Breast epithelium (tissue), 4 donors: ENCODE measurements at regions not wholly inside any gene's neighbourhood (a gene's known extent, or its start where the extent isn't known, plus 50 kb on each side); places are given as distances from the start of the nearest gene placed in this dataset.

Source experiments
- DNase-seq, 2 donors: peaks; one replicate each; pipeline ENCODE4 v3.0.0-alpha.2; 2019; ENCODE audit warnings: low spot score in 2 of 2
- H3K27ac ChIP-seq, 2 donors: fragments of 200-600 bp; sonication (generic) in 1 of 2; one replicate each; pipeline ENCODE4 v1.5.1; 2016 to 2019; ENCODE audit warnings: mild to moderate bottlenecking in 1 of 2
- H3K27me3 ChIP-seq, 2 donors: fragments of 200-600 bp; sonication (generic) in 1 of 2; one replicate each; pipeline versions ENCODE4 v1.5.1 to v1.6.0; 2017 to 2019; ENCODE audit warnings: control low read depth in 1 of 2, mild to moderate bottlenecking in 1 of 2
- H3K36me3 ChIP-seq: fragments of 200-600 bp; one replicate; pipeline ENCODE4 v1.5.1; 2019
- H3K4me1 ChIP-seq, 2 donors: fragments of 200-600 bp; sonication (generic); one replicate each; pipeline ENCODE4 v1.5.1; 2016 to 2019; ENCODE audit warnings: control low read depth in 1 of 2
- H3K4me3 ChIP-seq, 3 donors: fragments of 200-600 bp; sonication (generic); 1 replicate in 2 of 3; 2 replicates in 1 of 3; pipeline ENCODE4 v1.5.1; 2016 to 2019; ENCODE audit warnings: mild to moderate bottlenecking in 3 of 3, moderate library complexity in 2 of 3
- H3K9me3 ChIP-seq, 2 donors: fragments of 200-600 bp; sonication (generic) in 1 of 2; one replicate each; pipeline ENCODE4 v1.5.1; 2016 to 2019; ENCODE audit warnings: control low read depth in 1 of 2
- POLR2A ChIP-seq: fragments of 450-650 bp; IDR thresholded peaks from one replicate; pipeline ENCODE4 v1.6.1; 2016; ENCODE audit warnings: antibody characterized with exemption, mild to moderate bottlenecking, moderate library complexity
- POLR2AphosphoS5 ChIP-seq, 3 donors: sonication (generic); formaldehyde crosslinking; IDR thresholded peaks; one replicate each; pipeline ENCODE4 v1.6.1; 2017; ENCODE audit warnings: antibody characterized with exemption in 3 of 3
- intact Hi-C: fragments of 100-400 bp; cut with DNase I; formaldehyde crosslinking; loops from one replicate; pipeline ENCODE4 v1.15.1; 2023; ENCODE audit warnings: low total_unique reads
- TF ChIP-seq, protein P1 (sequence below), 3 donors: fragments of 450-650 bp; IDR thresholded peaks; one replicate each; pipeline ENCODE4 v1.5.1; 2016 to 2017; ENCODE audit warnings: antibody characterized with exemption in 3 of 3, mild to moderate bottlenecking in 3 of 3, moderate library complexity in 3 of 3

- Histone ChIP-seq H3K27ac (no peak overlapping the region), H3K9me3 (no peaks in the 10 kb centered on the region), H3K4me1 (no peaks in the 10 kb centered on the region), H3K36me3 (no peaks in the 10 kb centered on the region), H3K4me3 (no peak overlapping the region), H3K27me3 (no peaks in the 10 kb centered on the region)
- DNase-seq = no peak
- intact Hi-C loops = loop anchor here (5.0 kb wide), 1 partner anchor 187 kb away; no protein-coding TSS in a partner anchor
- TF ChIP-seq POLR2AphosphoS5 (IDR thresholded peaks at IDR 0.05) (no peak), POLR2A (no peak)
- TF ChIP-seq, protein P1, sequence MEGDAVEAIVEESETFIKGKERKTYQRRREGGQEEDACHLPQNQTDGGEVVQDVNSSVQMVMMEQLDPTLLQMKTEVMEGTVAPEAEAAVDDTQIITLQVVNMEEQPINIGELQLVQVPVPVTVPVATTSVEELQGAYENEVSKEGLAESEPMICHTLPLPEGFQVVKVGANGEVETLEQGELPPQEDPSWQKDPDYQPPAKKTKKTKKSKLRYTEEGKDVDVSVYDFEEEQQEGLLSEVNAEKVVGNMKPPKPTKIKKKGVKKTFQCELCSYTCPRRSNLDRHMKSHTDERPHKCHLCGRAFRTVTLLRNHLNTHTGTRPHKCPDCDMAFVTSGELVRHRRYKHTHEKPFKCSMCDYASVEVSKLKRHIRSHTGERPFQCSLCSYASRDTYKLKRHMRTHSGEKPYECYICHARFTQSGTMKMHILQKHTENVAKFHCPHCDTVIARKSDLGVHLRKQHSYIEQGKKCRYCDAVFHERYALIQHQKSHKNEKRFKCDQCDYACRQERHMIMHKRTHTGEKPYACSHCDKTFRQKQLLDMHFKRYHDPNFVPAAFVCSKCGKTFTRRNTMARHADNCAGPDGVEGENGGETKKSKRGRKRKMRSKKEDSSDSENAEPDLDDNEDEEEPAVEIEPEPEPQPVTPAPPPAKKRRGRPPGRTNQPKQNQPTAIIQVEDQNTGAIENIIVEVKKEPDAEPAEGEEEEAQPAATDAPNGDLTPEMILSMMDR (IDR thresholded peaks at IDR 0.05) = no peak
Measured at GRCh38 chr13:87280139-87280538, 391.0 kb upstream of the SLITRK5 start.

DNA sequence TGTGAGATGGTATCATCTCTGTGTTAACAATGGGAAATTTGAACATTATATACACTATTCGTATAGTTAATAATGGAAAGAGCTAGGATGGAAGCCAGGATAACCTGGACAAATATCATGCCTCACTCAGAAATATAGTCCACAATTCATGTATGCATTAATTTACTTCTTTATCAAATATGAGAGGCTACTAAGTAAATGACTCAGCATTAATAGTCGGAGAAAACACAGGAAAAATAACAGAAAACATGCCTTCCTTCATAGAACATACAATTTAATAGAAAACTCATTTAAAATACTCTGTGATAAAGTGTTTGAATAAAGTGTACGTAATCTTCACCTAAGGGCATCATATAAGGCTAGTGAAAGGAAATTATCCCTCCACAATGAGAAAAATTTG is 383.4 kb upstream of the SLITRK5 start:
- H3K27ac ChIP-seq = no peak overlapping the region
- no peaks in the 10 kb centered on the region for H3K4me1 ChIP-seq
- TF ChIP-seq POLR2A (no peak), POLR2AphosphoS5 (IDR thresholded peaks at IDR 0.05) (no peak)
- TF ChIP-seq, protein P1 (IDR thresholded peaks at IDR 0.05) = no peak
- H3K36me3 ChIP-seq = no peaks in the 10 kb centered on the region
- no peaks in the 10 kb centered on the region for H3K27me3 ChIP-seq
- no peak overlapping the region for H3K4me3 ChIP-seq
- intact Hi-C loops = no loop called here
- no peaks in the 10 kb centered on the region for H3K9me3 ChIP-seq
- no peak for DNase-seq

DNA sequence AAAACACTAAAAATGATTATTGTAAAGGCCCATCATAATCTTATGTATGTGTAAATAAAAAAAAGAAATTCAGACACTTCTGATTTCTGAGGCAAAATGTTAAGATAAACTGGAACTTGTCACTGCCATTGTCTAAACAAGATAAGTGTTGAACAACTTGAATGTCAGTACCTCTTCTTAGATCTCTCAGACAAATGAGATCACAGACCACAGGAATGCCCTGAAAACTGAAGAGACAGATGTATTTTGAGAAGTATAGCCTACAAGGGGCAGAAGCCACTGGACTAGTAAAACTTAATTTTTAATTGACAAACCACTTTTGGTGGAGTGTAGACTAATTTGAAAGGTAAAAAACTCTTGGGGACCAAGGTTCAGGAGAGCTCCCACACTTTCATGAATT is 375.5 kb upstream of the SLITRK5 start:
- TF ChIP-seq, protein P1 (IDR thresholded peaks at IDR 0.05) = no peak
- TF ChIP-seq POLR2A (no peak), POLR2AphosphoS5 (IDR thresholded peaks at IDR 0.05) (no peak)

DNA sequence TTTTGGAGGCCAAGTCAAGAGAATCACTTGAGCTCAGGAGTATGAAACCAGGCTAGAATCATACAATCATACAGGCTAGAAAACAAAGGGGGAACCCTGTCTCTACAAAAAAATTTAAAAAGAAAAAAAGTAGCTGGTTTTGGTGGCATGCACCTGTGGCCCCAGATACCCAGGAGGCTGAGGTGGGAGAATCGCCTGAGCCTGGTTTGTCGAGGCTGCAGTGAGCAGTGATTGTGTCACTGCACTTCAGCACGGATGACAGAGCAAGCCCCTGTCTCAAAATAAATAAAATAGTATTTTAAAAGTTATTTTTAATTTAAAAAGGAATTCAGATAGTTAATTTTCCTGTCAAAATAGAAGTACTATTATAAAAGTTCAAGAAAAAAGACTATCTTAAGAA is 369.1 kb upstream of the SLITRK5 start:
- DNase-seq = no peak
- Histone ChIP-seq H3K27ac (no peak overlapping the region), H3K27me3 (no peaks in the 10 kb centered on the region), H3K4me1 (no peaks in the 10 kb centered on the region), H3K36me3 (no peaks in the 10 kb centered on the region), H3K9me3 (no peaks in the 10 kb centered on the region), H3K4me3 (no peak overlapping the region)
- intact Hi-C loops = no loop called here
- TF ChIP-seq POLR2A (no peak), POLR2AphosphoS5 (IDR thresholded peaks at IDR 0.05) (no peak)
- TF ChIP-seq, protein P1 (IDR thresholded peaks at IDR 0.05) = no peak

More for the DNA sequence above, 375.5 kb upstream of the SLITRK5 start:
- Histone ChIP-seq H3K4me1 (no peaks in the 10 kb centered on the region), H3K27ac (no peak overlapping the region), H3K9me3 (no peaks in the 10 kb centered on the region), H3K4me3 (no peak overlapping the region), H3K36me3 (no peaks in the 10 kb centered on the region), H3K27me3 (no peaks in the 10 kb centered on the region)
- intact Hi-C loops = no loop called here
- DNase-seq = no peak

DNA sequence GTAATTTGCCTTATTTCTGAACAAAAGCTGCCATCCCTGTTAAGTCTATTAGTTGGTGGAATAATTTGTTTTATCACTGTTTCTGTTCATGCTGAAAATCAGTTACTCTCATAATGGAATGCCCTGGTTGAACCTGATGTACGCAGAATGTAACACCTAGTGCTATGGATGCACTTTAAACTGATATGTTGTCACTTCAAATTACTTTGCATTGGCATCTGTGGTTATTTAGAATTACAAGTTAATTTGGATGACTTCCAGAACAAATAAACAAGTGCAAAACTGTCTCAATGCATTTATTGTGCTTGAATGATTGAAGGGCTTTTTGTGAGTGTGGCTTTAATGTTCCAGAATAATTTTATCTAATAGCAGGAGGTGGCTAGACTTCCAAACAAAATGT is 368.2 kb upstream of the SLITRK5 start:
- no peak overlapping the region for H3K27ac ChIP-seq
- intact Hi-C loops = no loop called here
- H3K4me1 ChIP-seq = no peaks in the 10 kb centered on the region
- TF ChIP-seq, protein P1 (IDR thresholded peaks at IDR 0.05) = no peak
- no peak for TF ChIP-seq POLR2A
- no peaks in the 10 kb centered on the region for H3K27me3 ChIP-seq
- H3K36me3 ChIP-seq = no peaks in the 10 kb centered on the region
- no peaks in the 10 kb centered on the region for H3K9me3 ChIP-seq
- DNase-seq = no peak
- no peak overlapping the region for H3K4me3 ChIP-seq
